HG03280 (cell line): ENCODE measurements at regions not wholly inside any gene's neighbourhood (a gene's known extent, or its start where the extent isn't known, plus 50 kb on each side); places are given as distances from the start of the nearest gene placed in this dataset.

Source experiments
- ATAC-seq: cut with Tn5 transposase; IDR thresholded peaks from one replicate; pipeline ENCODE4 v1.9.1; 2021; ENCODE audit warnings: mild to moderate bottlenecking, moderate library complexity; ENCODE audit not compliant: unreplicated experiment

DNA sequence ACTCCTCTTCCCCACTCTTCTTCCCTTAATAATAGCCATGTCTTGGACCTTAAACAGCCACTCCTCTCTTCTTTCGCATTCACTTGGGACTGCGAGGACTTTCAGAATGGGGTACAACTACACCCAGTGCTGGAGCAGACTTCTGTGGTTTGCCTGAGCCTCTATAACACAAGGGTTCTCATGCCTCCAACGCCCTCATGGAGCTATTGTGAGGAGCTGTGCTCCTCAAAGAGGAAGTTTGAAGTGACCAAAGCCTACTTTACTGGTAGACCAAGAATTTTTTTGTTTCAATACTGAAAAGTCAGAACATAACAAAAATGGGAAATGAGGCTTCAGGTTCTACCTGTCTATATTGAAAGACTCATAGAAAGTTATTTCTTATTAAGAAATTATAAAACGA lies 316.4 kb downstream of the PIK3R1 start:
- no peak for ATAC-seq

DNA sequence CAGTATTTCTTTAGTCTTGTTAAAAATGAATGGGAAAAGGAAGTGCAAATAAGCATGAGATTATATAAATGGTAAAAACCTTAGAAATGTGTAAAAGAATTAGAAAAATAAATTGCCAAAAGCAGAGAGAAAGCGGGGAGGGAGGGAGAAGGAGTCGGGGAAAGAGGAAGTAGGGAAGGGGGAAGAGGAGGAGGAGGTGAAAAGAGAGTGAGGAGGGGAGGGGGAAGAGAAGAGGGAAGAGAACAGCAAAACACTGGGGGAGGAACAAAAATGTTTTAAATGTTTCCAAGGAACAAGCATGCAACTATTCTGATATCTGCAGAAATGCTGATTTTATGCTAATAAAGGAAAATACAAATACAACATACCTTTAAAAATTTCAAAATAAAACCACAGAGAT lies 317.5 kb downstream of the PIK3R1 start:
- ATAC-seq: no peak

DNA sequence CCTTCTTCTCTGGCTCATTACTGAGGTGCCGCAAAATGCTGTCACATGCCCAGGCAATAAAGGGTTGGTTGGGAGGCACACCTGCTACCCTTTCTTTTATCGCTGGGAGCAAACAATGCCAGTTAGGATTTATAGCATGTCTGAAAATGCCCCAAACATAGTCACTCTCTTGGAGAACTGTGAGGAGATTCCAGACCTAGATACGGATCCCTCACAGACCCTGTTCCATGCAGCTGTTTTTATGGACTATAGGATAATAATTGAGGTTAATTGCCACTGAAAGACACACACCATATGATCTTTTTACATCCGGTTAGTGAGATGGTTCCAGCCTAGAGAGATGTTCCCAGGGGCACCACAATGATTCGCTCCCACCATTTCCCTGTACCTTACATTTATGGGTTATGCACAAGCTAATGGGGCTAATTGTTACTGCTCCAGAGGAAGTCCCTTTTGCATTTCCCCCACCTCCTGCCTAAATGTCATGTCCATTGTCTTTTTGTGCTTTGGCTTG lies 318.1 kb downstream of the PIK3R1 start:
- ATAC-seq: no peak

DNA sequence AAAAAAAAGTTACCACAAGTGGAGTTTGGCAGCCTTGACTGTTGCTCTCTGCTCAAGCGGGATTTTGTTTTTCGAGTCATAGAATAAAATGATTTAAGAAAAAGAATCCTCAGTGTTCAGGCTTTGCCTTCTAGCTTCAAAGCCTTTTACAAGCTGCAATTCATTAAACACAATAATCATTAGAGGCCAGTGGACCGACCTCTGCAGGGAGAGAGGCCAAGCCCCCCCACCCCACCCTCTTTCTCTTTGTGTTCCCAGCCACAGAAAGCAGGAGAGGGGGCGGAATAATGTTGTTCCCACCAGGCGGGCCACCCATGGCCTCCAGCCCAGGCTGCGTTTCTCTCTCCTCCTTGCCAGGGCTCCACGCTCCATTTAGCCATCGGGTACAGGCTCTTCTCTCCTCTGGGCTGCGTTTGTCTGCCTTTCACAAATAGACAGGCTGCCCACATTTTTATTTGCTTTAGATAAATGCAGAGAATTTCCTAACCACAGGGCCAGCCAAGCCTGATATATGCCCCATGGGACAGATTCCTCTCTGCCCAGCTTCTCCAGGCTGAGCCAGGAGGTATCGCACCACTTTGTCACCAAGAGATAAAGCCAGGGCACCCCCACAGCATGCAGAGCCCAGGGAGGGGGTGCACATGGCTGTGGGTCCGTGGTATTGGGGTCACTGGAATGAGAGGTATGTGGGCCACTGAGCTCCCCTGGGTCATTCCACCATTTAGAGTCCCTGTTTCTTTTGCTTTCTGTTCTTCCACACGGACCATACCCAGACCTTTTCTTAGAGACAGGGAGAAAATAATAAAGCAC lies 318.8 kb downstream of the PIK3R1 start:
- no peak for ATAC-seq

DNA sequence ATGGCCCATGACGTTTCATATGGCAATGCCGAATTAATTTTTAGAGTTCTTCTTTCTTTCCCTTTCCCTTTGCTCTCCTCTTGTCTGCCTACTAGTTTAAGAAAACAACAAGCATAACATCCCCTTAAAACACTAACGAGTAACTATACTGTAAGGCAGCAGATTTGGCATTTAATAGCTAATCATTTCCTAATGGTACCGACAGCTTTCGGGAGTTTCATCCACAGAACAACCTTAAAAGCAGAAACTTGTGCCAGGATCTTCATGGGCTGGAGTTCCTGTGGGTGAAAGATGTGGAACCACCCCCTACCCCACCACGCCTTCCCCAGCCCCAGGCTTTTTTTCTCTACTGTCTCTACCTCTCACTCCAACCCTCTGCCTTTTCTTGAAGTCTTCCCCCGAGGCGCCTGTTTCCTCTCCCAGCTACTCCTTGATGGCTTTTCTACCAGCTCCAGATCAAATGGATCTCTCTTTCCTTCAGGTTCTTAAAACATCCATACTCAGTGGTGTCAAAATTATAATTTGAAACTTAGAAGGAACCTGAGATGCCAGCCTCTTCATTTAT lies 319.5 kb downstream of the PIK3R1 start:
- ATAC-seq: no peak

DNA sequence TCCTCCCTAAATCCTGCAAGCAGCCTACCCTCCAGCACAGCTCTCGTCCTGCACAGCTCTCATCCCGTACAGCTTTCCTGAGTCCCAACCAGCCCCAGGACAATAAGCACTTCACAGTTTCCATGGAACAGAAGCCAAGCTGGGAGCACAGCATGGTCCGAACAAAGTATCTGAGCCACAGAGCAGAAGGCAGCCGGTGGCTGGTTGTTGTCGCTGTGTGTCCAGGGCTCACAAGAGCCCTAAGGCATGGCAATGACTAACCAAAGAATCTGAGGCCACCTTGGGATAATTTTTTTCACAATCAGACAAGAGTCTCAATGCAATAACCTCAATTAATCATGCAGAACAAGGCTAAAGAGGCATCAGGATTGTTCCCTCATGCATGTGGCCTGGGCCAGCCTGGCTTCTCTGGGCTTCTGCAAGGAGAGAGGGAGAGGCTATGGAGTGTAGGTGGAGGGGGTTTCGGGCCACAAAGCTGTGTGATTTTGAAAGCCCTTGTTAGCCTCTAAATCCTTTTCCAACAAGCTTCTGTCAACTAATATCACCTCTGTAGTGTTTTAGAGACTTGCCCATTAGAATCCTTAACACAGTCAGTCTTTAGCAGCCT lies 323.4 kb downstream of the PIK3R1 start:
- ATAC-seq: no peak

DNA sequence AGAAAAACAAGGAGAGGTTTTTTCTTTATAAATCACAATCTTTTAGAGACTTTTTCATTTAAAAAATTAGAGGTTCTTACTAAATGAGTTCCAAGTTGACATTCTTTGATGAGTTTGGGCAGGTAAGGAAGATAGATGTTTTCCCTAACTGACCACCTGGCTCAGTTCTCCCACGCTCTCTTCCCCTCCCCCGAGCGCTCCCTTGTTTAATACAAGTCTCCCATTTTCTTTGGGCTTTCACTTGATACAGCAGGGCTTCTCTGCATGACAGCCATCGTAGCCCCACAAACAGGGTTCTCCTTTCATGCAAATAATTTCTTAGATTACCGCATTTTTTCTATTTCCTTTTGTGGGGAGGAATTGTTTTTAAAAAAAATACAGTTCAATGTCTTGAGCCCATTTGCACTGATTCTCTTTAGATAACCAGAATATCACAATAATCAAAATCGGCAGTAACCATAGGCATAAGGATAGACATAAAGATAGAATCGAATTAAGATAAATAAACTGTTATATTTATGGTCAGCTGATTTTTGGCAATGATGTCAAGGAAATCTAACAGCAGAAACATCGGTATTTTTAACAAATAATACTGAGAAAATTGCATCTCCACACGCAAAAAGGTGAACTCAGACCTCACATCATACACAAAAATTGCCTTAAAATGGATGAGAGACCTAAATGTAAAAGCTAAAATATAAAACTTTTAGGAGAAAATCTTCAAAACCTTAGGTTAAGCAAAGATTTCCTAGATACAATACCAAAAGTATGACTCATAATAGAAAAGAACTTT lies 325.4 kb downstream of the PIK3R1 start:
- ATAC-seq: no peak

DNA sequence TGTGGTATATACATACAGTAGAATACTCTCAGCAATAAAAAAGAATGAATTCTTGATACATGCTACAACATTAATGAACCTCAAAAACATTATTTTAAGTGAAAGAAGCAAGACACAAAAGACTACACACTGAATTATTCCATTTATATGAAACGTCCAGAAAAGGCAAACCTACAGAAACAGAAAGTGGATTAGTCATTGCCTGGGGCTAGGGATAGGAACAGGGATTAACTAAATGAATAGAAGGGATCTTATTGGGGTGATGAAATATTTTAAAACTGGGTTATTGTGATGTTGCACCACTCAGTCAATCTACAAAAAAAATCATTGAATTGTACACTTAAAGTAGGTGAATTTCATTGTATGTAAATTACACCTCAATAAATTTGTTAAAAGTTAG lies 326.7 kb downstream of the PIK3R1 start:
- ATAC-seq: no peak

DNA sequence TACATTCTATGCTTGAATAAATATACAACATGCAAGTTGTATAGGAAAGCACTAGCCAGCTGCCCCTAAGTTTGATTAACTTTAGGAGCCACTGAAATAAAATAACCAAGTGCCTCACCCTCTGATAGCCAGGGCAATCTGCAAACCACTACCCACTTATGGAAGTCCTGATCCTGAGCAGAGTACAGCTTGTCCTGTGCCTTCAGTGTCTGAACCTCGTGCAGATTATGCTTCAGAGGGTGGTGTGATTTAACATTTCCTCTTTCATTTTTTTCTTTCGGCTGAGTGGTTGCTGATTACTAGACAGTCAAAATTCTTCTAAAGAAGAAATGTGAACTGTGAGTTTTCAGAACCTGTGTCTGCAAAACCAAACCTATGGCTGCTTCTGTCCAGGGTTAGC lies 327.7 kb downstream of the PIK3R1 start:
- ATAC-seq: no peak

DNA sequence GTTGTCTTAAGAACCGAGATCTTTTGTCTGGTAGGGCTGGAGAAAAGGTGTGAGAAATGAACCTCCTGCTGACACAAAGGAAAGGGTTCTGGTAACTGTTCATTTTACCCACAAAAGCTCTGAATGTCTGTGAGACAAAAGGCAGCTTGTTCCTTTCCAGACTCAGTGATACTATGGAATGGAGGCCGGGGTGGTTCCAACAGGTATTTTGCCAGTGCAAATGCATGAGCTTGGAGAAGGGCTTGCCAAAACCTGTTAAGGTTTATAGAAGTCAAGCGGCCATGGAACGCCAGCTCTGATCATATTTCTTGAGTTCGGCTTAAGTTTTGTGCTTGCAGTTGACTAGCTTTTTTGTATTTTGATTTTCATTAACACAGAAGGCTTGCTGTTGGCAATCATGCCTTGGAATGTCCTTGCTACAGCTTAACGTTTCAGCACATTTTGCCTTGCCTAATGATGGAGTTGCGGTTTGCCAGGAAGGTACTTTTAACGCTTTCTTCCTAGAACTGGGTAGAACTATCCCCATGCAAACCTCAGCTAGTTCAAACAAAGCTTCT lies 328.6 kb downstream of the PIK3R1 start:
- ATAC-seq: no peak

DNA sequence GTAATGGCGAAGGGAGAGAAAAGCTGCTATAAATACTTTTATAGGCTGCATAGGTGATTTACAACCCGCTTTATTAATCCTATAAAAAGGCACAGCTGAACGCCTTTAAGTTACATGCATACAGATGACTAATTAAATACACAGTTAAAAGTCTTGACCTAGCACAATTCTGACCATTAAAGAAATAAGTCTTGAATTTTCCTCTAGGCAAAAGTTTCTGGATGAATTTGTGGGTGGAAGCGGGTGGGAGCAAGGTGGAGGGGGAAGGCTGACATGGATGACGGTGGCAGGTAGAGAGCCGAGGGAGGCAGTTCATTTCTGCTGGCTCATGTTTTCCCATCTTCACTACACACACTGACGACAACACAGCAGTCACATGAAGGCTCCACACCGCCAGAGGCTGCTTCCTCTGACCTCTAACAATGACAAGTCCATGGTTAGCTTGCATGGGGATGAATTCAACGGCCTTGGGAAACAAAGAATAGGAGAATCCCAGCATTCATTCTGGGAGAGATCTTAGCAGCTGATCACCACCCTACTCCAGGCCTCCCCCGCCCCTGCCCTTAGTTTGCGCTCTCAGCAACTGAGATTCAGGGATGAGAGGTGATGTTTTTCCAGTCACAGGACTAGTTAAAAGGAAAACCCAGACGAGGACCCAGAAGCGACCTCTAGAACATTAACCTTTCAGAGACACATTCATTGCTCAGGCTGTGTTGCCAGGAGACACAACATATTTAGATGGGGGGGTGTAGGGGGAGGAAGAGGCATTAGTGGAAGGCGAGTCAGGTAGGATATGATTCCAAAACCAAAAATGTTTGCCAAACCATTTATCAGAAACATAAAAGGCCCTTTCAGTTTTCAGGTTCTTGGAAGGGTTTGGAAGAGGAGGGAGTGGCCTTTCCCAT lies 329.3 kb downstream of the PIK3R1 start:
- no peak for ATAC-seq

DNA sequence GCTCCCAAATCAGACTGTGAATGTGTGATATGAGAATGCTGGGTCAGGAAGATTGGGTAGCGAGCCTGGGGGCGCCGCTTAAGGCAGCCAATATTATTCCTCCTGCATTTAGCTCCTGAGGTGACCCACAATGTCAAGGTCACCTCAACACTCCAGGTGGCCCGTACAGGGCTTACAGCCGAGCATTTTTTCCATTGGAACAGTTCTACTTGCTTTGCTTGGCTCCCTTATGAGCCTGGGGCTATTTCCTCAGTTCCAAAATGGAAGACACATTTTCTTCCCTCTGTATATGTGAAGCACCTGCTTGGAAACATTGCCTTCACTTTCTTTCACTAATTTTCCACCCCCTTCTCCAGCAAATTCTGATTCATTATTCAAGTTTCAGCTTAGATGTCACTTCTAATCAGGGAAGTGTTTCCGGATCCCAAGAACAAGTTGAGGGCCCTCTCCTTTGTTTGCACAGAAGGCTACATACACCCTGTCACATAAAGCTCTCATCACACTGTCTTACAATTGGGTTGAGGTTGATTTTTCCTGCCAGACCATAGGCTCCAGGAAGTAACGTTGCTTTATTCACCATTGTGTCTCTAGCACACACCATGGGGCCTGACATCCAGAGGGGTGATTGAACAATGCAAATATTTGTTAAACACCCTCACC lies 330.2 kb downstream of the PIK3R1 start:
- no peak for ATAC-seq

DNA sequence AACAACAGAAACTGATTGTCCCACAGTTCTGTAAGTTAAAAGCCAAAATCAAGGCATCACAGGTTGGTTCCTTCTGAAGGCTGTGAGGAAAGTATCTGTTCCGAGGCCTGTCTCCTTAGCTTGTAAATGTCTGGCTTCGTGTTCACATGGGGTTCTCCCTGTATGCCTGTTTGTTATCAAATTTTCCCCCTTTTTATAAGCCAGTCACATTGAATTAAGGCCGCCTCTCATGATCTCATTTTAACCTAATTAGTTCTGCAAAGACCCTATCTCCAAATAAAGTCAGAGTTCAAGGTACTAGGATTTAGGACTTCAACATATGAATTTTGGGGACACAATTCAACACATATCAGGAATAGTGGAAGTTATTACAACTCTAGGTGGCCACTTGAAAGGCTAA lies 331.5 kb downstream of the PIK3R1 start:
- ATAC-seq: no peak

DNA sequence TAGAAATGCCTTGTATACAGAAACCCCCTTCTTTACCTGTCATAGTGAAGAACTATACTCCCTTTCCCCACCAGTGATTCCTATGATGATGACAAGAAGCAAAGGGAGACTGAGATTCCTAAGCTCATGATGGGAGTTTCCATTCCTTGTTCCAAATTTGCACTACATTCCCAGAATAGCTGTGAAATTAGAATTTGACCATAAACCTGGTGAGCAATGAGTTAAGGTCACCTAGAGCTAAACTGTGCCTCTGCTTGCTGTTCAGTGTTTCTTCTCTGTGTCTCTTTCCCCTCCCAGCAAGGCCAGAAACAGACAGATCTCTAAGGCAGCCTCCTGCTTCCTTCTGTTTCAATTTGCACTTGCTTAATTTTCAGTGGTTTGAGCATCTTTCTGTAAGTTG lies 332.1 kb downstream of the PIK3R1 start:
- ATAC-seq: no peak

DNA sequence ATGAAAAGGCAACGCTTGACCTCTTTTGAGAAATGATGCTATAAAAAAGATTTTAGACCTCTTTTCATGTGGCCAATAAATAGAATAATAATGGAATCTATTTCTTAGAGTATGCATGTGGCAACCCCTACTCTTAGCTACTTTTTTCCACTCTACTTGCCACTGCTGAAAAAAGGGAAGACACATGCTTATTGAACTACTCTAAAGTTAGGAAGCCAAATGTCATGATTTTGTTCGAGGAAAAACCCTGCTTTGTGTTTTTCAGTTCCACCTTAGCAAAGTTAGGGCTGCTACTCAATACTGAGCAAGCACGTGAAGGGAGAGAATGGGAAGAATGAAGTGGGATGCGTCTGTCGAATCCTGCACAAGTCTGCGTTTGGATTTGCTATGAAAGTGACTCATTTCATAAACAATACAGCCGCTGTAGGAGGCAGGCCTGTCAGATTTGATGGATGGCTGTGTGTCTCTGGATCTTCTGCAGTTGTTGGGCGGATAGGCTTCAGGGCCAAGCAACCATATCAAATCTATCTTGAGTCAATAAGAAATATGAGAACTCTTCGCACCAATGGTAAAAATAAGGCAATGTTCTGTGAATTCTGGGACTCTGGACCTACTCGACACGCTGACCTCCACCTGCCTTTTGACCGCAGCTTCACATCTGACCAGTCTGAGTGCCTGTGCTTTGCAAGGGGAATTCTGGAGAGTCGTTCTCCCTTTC lies 333.6 kb downstream of the PIK3R1 start:
- ATAC-seq: no peak

DNA sequence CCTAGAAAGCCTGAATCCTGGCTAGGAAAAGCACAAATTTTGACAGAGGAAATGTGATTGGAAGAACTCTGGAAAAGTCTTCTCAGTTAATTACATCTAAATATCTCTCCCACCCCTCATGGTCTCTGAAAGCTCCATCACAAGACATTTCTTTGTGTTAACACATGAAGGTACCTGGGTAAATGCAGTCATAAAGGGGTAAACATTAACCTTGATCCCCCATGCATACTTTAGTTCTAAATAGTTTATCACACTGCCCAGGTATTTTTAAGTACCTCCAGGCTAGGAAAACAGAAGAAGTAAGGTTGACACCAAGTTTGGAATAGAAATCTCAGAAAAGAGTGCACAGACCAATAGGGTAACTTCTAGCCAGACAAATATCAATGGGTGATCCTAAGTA lies 334.5 kb downstream of the PIK3R1 start:
- ATAC-seq: no peak

DNA sequence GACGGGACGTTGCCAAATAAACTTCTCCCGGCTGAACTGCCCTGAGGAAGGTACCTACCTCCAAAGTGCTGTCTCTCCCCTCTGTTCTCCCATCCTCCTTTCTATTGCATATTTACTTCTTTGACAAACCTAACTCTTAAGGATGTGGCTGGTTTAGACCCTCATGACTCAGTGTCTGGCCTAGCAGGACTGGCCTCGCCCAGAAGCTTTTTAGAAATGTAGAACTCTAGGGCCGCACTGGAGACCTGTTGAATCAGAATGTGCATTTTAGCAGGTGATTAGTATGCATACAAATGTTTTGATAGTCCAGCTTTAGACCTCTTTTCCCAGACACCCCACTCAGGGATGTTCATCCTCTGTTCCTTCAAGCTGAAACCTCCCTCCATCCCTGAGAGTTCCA lies 335.9 kb downstream of the PIK3R1 start:
- no peak for ATAC-seq

DNA sequence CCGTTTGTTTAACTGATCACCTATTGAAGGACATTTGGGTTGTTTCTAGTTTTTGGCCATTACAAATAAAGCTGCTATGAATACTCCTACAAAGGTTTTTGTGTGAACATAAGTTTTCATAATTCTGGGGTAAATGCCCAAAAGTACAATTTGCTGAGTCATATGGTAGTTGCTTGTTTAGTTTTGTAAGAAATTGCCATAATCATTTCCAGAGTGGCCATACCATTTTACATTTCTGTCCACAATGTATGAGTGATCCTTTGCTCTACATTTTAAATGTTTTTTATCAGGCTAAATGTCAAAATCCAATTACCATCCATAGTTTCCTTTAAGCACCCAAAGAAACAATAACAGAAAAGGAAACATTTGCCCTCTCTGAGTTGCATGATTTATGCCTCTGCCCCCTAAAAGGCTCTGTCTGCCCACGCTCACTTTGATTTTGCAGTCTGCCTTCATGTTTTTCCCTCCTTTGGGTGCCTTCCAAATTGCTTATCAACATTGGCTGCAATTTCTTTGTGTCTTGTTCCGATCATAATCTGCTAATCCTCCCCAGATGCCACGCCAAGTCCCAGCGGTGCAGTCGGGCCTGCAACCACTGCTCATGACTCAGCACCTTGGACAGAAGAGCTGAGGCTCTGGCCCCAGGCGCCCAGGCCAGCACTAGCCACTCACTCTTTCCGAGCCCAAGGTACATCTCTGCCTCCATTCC lies 339.2 kb downstream of the PIK3R1 start:
- ATAC-seq: no peak
